Activated gamma-delta T cell treated with anti-CD3 and anti-CD28 coated beads, Interleukin-2, amount 50 U/mL, for 16 hours (primary cell): ENCODE measurements at regions not wholly inside any gene's neighbourhood (a gene's known extent, or its start where the extent isn't known, plus 50 kb on each side); places are given as distances from the start of the nearest gene placed in this dataset.

ENCODE experiments used
- DNase-seq: peaks from one replicate; pipeline ENCODE4 v3.0.0-alpha.2; 2020; ENCODE audit warnings: low read depth

- no peak for DNase-seq
Observed at GRCh38 chr1:186557147-186557777, 96.3 kb upstream of the PDC start.

GRCh38 chr1:186550832-186551231 lies 89.9 kb upstream of the PDC start:
- DNase-seq, result no peak

- no peak for DNase-seq
Observed at GRCh38 chr1:186541003-186541402, 80.1 kb upstream of the PDC start.

- no peak for DNase-seq
Observed at GRCh38 chr1:186540521-186540920, 79.6 kb upstream of the PDC start.

GRCh38 chr1:186536273-186536890 lies 75.5 kb upstream of the PDC start:
- no peak for DNase-seq

GRCh38 chr1:186535388-186536133 lies 74.6 kb upstream of the PDC start:
- no peak for DNase-seq

GRCh38 chr1:186534401-186534800 lies 73.5 kb upstream of the PDC start:
- no peak for DNase-seq

- DNase-seq, result no peak
Observed at GRCh38 chr1:186532466-186532865, 71.6 kb upstream of the PDC start.

GRCh38 chr1:186531561-186532165 lies 70.7 kb upstream of the PDC start:
- no peak for DNase-seq

GRCh38 chr1:186530109-186530508 lies 69.2 kb upstream of the PDC start:
- no peak for DNase-seq

- no peak for DNase-seq
Observed at GRCh38 chr1:186519982-186520381, 59.1 kb upstream of the PDC start.

- DNase-seq, result no peak
Observed at GRCh38 chr1:186518822-186519381, 58.0 kb upstream of the PDC start.

GRCh38 chr1:186518395-186518794 lies 57.5 kb upstream of the PDC start:
- DNase-seq, result no peak

GRCh38 chr1:186514367-186514766 lies 53.5 kb upstream of the PDC start:
- DNase-seq, result no peak

- no peak for DNase-seq
Observed at GRCh38 chr1:186513526-186513925, 52.6 kb upstream of the PDC start.

GRCh38 chr1:186512698-186513457 lies 52.0 kb upstream of the PDC start:
- no peak for DNase-seq

GRCh38 chr1:186511761-186512637 lies 51.1 kb upstream of the PDC start:
- DNase-seq, result no peak
